HL-60 (cell line): ENCODE measurements at regions not wholly inside any gene's neighbourhood (a gene's known extent, or its start where the extent isn't known, plus 50 kb on each side); places are given as distances from the start of the nearest gene placed in this dataset.

ENCODE experiments used
- DNase-seq, 2 experiments: peaks; one replicate each; pipeline ENCODE4 v3.0.0-alpha.2; 2010 to 2020; ENCODE audit warnings: low read depth in 1 of 2, low spot score in 1 of 2
- H3K27ac ChIP-seq: fragments of 250-450 bp; sonication (Bioruptor Pico); replicated peaks from 2 replicates; pipeline ENCODE4 v1.5.1; 2020; ENCODE audit warnings: mild to moderate bottlenecking, moderate library complexity
- H3K27me3 ChIP-seq: fragments of 250-450 bp; sonication (Bioruptor Pico); 2 replicates; pipeline ENCODE4 v1.5.1; 2021; ENCODE audit warnings: mild to moderate bottlenecking, moderate library complexity; ENCODE audit not compliant: insufficient read depth, poor library complexity, severe bottlenecking
- H3K4me3 ChIP-seq: replicated peaks from 2 replicates; pipeline ENCODE4 v1.5.1; 2011; ENCODE audit warnings: mild to moderate bottlenecking, control low read depth, low read length; ENCODE audit not compliant: insufficient read depth
- GABPA ChIP-seq: IDR thresholded peaks from 2 replicates; pipeline ENCODE4 v1.6.1; 2012; ENCODE audit warnings: low read depth
- POLR2AphosphoS5 ChIP-seq: IDR thresholded peaks from 2 replicates; pipeline ENCODE4 v1.6.1; 2012; ENCODE audit warnings: low read depth
- SPI1 ChIP-seq: IDR thresholded peaks from 2 replicates; pipeline ENCODE4 v1.6.1; 2012; ENCODE audit warnings: low read depth, mild to moderate bottlenecking, borderline replicate concordance
- TF ChIP-seq, protein P1 (sequence below): IDR thresholded peaks from 2 replicates; pipeline ENCODE4 v1.6.1; 2012; ENCODE audit warnings: low read depth; ENCODE audit not compliant: insufficient replicate concordance
- TF ChIP-seq, protein P2 (sequence below): IDR thresholded peaks from one replicate; pipeline ENCODE4 v1.5.1; 2011; ENCODE audit warnings: low read length, control low read depth, inconsistent platforms; ENCODE audit not compliant: insufficient read depth

DNA sequence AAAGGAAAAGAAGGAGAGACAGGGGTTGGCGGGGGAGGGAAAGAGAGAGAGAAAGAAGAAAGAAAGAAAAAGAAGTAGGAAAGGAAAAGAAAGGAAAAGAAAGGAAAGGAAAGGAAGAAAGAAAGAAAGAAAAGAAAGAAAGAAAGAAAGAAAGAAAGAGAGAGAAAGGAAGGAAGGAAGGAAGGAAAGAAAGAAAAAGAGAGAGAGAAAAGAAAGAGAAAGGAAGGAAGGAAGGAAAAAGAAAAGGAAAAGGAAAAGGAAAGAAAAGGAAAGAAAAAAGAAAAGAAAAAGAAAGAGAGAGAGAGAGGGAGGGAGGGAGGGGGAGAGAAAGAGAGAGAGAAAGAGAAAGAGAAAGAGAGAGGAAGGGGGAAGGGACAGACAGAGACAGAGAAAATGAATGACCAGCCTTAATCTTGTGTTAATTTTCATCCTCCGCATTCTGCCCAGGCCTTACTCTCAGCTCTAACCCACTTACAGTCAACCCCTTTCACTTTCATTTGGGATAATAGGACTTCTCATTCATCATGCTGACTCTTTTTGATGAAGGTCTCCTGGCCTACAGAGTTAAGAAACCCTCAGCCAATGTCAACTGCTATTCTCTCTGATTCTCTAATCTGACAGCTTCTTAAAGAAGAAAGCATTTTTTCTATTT lies 207.3 kb downstream of the SUCLG1 start:
- no peak for DNase-seq
- no peak overlapping the region for H3K4me3 ChIP-seq
- no peaks in the 10 kb centered on the region for H3K27me3 ChIP-seq
- TF ChIP-seq GABPA (no peak), POLR2AphosphoS5 (no peak), SPI1 (no peak)
- TF ChIP-seq, protein P1, sequence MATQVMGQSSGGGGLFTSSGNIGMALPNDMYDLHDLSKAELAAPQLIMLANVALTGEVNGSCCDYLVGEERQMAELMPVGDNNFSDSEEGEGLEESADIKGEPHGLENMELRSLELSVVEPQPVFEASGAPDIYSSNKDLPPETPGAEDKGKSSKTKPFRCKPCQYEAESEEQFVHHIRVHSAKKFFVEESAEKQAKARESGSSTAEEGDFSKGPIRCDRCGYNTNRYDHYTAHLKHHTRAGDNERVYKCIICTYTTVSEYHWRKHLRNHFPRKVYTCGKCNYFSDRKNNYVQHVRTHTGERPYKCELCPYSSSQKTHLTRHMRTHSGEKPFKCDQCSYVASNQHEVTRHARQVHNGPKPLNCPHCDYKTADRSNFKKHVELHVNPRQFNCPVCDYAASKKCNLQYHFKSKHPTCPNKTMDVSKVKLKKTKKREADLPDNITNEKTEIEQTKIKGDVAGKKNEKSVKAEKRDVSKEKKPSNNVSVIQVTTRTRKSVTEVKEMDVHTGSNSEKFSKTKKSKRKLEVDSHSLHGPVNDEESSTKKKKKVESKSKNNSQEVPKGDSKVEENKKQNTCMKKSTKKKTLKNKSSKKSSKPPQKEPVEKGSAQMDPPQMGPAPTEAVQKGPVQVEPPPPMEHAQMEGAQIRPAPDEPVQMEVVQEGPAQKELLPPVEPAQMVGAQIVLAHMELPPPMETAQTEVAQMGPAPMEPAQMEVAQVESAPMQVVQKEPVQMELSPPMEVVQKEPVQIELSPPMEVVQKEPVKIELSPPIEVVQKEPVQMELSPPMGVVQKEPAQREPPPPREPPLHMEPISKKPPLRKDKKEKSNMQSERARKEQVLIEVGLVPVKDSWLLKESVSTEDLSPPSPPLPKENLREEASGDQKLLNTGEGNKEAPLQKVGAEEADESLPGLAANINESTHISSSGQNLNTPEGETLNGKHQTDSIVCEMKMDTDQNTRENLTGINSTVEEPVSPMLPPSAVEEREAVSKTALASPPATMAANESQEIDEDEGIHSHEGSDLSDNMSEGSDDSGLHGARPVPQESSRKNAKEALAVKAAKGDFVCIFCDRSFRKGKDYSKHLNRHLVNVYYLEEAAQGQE: no peak
- TF ChIP-seq, protein P2, sequence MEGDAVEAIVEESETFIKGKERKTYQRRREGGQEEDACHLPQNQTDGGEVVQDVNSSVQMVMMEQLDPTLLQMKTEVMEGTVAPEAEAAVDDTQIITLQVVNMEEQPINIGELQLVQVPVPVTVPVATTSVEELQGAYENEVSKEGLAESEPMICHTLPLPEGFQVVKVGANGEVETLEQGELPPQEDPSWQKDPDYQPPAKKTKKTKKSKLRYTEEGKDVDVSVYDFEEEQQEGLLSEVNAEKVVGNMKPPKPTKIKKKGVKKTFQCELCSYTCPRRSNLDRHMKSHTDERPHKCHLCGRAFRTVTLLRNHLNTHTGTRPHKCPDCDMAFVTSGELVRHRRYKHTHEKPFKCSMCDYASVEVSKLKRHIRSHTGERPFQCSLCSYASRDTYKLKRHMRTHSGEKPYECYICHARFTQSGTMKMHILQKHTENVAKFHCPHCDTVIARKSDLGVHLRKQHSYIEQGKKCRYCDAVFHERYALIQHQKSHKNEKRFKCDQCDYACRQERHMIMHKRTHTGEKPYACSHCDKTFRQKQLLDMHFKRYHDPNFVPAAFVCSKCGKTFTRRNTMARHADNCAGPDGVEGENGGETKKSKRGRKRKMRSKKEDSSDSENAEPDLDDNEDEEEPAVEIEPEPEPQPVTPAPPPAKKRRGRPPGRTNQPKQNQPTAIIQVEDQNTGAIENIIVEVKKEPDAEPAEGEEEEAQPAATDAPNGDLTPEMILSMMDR: no peak
- no peak overlapping the region for H3K27ac ChIP-seq

DNA sequence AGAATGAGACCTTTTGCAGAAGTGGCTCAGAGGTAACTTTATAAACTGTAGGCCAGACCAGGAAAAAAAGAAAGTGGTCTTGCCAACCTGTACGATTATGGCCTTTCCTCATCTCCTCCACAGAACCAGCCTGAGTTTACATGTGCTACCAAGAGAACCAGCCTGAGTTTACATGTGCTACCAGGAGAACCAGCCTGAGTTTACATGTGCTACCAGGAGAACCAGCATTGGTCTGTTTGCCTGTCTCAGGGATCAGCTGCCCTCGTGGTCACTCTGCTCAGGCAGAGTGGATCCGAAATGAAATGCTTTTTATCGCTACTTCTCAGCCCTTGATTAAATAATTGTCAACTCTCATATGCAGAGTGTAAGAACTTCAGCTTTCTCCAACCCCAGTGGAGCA lies 209.9 kb downstream of the SUCLG1 start:
- Histone ChIP-seq H3K27ac (no peak overlapping the region), H3K27me3 (no peaks in the 10 kb centered on the region), H3K4me3 (no peak overlapping the region)
- DNase-seq: no peak
- TF ChIP-seq, protein P1: no peak
- TF ChIP-seq POLR2AphosphoS5 (no peak), SPI1 (no peak), GABPA (no peak)
- TF ChIP-seq, protein P2: no peak

DNA sequence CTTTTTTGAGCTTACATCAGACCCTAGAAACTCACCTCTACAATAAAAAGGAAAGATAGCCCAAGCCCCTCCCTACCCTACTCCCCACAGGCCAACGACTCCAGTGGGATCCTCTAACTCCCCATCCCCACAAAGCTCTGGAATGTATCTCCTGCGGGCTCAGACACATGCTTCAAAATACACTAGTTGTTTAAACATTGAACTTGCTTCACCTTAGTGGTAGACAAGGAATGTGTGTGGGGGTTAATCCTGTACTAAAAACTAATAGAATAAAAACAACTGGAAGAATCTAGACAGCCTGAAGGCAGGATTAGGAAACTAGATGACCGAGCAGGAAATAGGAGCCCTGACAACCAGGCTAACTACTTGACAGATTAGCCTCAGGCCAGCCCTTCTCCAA lies 211.5 kb downstream of the SUCLG1 start:
- DNase-seq: no peak

More for the DNA sequence above, 211.5 kb downstream of the SUCLG1 start:
- H3K4me3 ChIP-seq: no peak overlapping the region
- no peak for TF ChIP-seq POLR2AphosphoS5
- TF ChIP-seq, protein P1: no peak
- no peak for TF ChIP-seq SPI1
- no peak for TF ChIP-seq GABPA
- TF ChIP-seq, protein P2: no peak
- H3K27ac ChIP-seq: no peak overlapping the region
- no peaks in the 10 kb centered on the region for H3K27me3 ChIP-seq
